Stimulated activated naive CD4-positive, alpha-beta T cell treated with Interleukin-2 at 50 U/mL for 16 hours (primary cell): ENCODE measurements at regions not wholly inside any gene's neighbourhood (a gene's known extent, or its start where the extent isn't known, plus 50 kb on each side); places are given as distances from the start of the nearest gene placed in this dataset.
"Not testable (repeated sequence)": the region's sequence is repeated elsewhere in the genome, so short reads cannot be mapped to it uniquely, and the experiment has no call there.

Experiments used
- DNase-seq: peaks from one replicate; lab custom pipeline; 2025; lab: John Stamatoyannopoulos, UW

GRCh38 chr22:19641254-19641982 lies 72.9 kb upstream of the SEPTIN5 start:
- no peak for DNase-seq

DNA sequence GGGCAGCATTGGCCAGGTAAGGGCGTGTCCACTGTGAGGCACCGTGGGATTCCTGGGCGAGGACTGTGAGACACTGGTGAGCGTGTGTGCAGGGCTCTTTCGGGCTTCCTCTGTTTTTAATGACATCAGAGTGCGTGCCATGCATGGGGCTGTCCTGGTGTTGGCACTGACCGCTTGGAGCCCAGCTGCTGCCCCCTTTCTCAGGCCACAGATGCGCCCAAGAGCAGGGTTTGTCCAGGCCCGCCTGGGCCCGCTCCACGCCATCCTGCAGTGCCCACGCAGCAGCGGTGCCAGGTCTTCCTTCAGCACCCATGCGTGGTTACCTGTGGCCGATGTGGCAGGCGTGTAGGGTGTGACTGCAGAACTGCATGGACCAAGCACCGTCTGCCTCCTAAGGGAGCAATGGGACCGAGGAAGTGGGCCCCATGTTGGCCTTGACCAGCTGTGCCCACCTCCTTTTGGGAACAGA lies 72.3 kb upstream of the SEPTIN5 start:
- DNase-seq: no peak

DNA sequence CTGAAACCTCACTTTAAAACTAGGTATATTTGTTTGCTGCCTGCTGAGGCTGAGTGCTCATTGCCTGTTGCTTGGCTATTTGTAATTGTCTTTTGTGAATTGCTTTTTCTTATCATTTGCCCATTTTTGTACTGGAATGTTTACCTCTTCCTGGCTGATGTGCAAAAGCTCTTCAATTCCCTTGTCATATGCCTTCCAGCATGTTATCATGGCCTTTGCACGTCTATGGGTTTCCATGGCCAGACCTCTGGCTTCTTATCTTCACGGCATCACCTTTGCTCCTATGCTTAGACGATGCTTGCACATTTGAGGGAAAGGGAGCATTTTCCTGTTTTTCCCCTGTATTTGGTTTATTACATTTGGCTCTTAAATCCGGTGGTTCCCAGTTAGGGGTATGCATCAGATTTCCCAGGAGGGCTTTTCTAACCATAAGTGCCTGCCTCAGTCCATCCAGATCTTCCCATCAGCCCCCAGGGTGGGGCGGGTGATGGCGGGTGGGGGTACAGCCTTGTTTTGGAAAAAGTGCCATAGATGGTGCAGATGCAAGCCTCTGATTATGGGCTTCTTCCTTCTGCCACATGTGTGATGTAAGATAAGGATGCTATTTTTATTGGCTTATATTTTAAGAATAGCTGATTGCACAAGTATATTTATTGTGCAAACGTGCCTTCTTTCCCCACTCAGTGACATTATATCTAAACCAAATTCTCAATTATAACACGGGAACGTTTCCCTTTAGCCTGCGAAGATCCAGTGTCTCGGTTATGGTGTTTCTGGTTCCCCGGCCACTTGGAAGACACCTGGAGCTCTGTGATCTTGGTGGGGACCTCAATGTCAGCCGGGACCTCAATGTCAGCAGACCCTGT lies 70.6 kb upstream of the SEPTIN5 start:
- no peak for DNase-seq

DNA sequence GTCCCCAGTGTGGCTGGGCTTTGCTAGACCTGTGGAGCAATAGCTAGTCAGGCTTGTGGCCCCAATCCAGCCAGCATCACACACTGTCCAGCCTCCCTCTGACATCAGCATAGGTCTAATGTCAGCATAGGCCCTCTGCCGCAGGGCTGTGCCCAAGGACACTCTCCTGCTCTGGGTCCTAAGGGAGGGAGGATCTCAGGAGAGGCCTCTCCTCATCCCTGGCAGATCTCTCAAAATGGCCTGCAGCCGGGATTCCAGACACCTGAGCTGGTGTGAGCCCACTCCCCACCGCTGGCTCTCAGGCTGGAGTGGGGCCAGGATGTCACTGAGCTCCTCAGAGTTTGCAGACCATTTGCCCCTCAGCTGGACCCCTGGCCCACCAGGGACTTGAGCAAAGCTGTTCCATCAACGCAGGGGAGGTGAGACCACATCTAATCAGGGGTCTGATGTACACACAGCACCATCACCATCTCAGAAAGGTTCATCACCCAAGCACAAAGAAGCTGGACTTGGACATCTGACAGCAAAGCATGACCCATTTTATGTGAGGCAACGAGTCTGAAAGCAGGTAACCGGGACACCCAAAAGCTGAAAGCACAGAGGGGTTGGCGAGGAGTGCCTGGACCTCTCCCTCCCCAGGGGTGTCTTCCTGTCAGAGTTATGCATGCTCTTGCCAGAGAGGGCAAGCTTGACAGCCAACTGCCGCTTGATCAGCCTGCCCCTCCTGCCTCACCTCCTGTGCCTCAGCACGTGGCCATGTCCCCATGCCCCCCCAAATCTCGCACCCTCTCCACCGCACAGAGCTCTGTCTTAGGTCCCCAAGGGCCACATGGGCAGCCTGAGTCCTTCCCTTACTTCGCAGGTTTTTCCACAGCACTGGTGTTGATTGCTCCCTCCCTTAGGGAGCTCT lies 69.7 kb upstream of the SEPTIN5 start:
- DNase-seq: no peak

- no peak for DNase-seq
Measured at GRCh38 chr22:19645391-19645790, 68.9 kb upstream of the SEPTIN5 start.

GRCh38 chr22:19645905-19646304 lies 68.4 kb upstream of the SEPTIN5 start:
- no peak for DNase-seq

DNA sequence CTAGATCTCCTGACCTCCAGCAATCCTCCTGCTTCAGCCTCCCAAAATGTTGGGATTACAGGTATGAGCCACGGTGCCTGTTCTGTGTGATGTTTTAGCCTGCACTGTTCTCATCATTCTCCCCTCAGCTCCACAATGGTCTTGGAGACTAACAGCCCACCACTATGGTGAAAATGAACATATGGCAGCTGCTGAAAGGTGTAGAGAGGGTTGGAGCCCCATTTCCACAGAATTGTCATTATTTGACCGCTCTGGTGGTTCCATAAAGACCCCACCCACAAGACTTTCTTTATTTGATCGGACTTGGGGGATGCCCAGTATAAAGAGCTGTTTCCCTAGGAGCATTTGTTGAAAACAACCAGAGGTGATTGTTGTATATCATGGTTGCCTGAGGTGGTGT lies 67.9 kb upstream of the SEPTIN5 start:
- DNase-seq: no peak

DNA sequence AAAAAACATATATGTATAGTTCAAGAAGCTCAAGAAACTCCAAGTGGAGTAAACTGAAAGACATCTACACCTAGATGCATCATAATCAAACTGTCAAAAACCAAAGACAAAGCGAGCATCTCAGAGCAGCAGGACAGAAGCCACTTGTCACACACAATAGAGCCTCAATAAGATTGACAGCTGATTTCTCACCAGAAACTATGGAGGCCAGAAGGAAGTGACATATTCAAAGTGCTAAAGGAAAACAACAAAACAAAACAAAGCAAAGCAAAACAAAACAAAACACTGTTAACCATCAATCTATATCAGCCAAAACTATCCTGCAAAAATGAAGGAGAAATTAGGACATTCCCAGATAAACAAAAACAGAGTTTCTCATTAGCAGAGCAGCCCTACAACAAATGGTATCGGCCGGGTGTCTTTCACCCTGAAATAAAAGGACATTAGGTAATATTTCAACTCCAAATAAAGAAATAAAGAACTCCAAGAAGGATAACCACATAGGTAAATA lies 65.8 kb upstream of the SEPTIN5 start:
- no peak for DNase-seq

DNA sequence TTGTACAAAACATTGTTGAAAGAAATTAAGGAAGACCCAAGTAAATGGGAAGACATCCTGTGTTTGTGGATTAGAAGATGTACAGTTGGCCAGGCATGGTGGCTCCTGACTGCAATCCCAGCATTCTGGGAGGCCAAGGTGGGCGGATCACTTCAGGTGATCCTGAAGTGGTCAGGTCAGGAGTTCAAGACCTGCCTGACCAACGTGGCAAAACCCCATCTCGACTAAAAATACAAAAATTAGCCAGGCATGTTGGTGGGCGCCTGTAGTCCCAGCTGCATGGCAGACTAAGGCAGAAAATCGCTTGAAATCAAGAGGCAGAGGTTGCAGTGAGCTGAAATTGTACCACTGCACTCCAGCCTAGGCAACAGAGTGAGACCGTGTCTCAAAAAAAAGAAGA lies 62.0 kb upstream of the SEPTIN5 start:
- DNase-seq: no peak

DNA sequence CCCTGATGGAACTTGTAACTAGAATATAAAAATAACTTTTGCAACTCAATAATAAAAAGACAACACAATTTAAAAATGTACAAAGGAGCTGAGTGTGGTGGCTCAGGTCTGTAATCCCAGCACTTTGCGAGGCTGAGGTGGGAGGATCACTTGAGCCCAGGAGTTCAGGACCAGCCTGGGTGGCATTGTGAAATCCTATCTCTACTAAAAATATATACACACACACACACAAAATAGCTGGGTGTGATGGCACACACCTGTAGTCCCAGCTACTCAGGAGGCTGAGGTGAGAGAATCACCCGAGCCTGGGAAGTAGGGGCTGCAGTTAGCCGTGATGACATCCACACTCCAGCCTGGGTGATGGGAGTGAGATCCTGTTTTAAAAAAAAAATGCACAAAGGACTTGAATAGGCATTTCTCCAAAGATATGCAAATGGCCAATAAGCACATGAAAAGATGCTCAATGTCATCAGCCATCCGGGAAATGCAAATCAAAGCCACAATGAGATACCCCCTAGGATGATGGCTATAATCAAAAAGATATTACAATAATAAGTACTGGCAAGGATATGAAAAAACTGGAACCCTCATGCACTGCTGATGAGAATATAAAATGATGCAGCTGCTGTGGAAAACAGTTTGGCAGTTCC lies 59.8 kb upstream of the SEPTIN5 start:
- no peak for DNase-seq

GRCh38 chr22:19655399-19655798 lies 58.9 kb upstream of the SEPTIN5 start:
- no peak for DNase-seq

- DNase-seq: no peak
Measured at GRCh38 chr22:19656541-19657251, 57.6 kb upstream of the SEPTIN5 start.

GRCh38 chr22:19657252-19658056 lies 56.8 kb upstream of the SEPTIN5 start:
- DNase-seq: no peak

GRCh38 chr22:19658057-19658966 lies 56.0 kb upstream of the SEPTIN5 start:
- DNase-seq: no peak

DNA sequence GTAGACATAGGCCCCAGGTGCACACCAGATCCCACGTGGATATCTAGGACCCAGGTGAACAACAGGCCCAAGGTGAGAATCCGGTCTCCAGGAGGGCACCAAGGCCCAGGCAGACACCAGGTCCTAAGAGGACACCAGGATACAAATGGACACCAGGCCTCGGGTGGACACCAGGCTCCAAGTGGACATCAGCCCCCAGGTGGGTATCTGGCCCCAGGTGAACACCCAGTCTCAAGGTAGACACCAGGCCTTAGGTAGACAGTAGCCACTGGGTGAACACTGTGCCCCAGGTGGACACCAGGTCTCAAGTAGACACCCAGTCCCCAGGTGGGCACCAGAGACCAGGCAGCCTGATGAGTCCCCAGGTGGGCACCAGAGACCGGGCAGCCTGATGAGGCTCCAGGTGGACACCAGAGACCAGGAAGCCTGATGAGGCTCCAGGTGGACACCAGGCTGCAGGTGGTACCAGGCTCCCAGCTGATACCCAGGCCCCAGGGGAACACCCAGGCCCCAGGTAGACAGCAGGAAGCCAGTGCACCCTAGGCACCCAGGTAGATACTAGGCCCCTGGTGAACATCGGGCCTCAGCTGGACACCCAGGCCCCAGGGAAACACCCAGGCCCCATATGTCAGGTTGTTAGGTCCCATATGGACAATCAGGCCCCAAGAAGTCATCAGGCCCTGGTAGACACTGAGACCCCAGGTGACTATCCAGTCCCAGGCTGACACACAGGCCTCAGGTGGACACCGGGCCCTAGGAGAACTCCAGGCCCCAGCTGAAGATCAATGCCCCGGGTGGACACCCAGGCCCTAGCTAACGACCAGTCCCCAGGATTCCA lies 55.1 kb upstream of the SEPTIN5 start:
- no peak for DNase-seq

DNA sequence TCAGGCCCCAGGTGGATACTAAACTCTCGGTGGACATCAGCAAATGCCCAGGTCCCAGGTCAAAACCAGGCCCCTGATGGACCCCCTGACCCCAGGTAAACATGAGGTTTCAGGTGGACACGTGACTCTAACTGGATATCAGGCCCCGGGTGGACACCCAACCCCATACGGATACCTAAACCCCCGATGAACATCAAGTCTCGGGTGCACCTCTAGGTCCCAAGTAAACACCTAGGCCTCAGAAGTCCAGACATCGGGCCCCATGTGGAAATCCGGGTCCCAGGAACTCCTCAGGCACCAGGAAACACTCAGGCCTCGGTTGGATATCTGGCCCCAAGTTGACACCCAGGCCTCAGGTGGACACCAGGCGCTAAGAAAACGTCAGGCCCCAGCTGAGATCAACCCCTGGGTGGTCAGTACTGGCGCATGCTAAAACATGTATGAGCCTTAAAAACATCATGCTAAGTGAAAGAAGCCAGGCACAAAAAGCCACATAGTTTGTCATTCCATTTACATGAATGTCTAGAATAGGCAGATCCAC lies 54.4 kb upstream of the SEPTIN5 start:
- DNase-seq: no peak

- DNase-seq: not testable (repeated sequence)
Measured at GRCh38 chr22:19660583-19660982, 53.7 kb upstream of the SEPTIN5 start.

DNA sequence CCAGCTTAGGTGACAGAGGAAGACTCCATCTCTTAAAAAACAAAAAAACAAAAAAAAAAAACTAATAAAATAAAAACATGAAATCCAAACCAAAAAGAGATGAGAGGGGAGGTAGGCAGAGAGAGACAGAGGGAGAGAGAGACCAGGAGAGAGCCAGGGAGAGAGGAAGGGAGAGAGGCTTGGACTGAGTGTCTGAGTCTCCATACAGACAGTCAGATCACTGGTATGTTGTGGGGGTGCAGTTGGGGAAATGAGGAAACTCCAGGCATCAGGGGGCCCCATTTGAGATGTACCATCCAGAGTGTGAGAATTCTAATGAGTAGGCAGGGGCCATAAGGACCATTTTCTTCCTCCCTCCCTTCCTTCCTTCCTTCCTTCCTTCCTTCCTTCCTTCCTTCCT lies 53.1 kb upstream of the SEPTIN5 start:
- DNase-seq: no peak
